ENCODE measurements at regions not wholly inside any gene's neighbourhood (a gene's known extent, or its start where the extent isn't known, plus 50 kb on each side); places are given as distances from the start of the nearest gene placed in this dataset.
A peak's percentile ranks its signal among the peaks of the same experiment; 100 is the strongest.

DNA sequence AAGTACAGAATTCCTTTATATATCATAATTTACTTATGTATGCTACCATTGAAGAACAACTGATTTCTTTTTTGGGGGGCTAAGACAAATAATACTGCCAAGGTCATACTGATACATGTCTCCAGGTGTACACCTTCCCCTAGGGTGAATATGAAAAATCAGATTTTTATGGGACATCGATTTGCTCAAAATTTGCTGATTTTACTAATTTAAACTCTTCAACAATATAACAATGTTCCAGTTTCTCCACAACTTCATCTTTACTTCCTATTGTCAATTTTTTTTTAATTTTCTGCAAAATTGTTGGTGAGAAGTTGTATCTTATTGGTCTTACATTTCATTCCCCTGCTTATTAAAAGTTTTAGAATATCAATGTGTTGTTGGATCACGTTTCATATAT is 495.4 kb upstream of the MANEA start:
- no peak overlapping the region for H3K27ac ChIP-seq (ENCODE audit: extremely low read length, insufficient read depth, low read length)
- TF ChIP-seq MAFF (IDR thresholded peaks at IDR 0.05; ENCODE audit: low read depth, low read length) (peak; percentile 57), MAFK (conservative IDR thresholded peaks at IDR 0.05 in 1 of 2, IDR thresholded peaks at IDR 0.05 in 1 of 2; ENCODE audit: low read length in 2 of 2) (peak; percentile 65), ZNF207 (IDR thresholded peaks at IDR 0.05; ENCODE audit: borderline replicate concordance) (no peak)
- TF ChIP-seq, protein P1, sequence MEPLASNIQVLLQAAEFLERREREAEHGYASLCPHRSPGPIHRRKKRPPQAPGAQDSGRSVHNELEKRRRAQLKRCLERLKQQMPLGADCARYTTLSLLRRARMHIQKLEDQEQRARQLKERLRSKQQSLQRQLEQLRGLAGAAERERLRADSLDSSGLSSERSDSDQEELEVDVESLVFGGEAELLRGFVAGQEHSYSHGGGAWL (CRISPR knock-in tag; IDR thresholded peaks at IDR 0.05) = no peak
- no peaks in the 10 kb centered on the region for H3K79me2 ChIP-seq (ENCODE audit: insufficient read depth, low read length)
- H2AFZ ChIP-seq (ENCODE audit: low read length) = no peak overlapping the region
- no peak overlapping the region for H3K4me2 ChIP-seq (ENCODE audit: low read depth, low read length)
- no peak for FAIRE-seq
- no peaks in the 10 kb centered on the region for H3K4me1 ChIP-seq (ENCODE audit: insufficient read depth, low read length)
- H3K9ac ChIP-seq (ENCODE audit: insufficient read depth, low read depth, low read length) = no peak overlapping the region
- H4K20me1 ChIP-seq (ENCODE audit: insufficient read depth, low read length) = no peaks in the 10 kb centered on the region
- DNase-seq (ENCODE audit: low spot score) = no peak
- intact Hi-C loops (cut with micrococcal nuclease; ENCODE audit: unreplicated experiment) = no loop called here
- H3K9me3 ChIP-seq (ENCODE audit: low read length) = no peaks in the 10 kb centered on the region
- ATAC-seq = no peak
- in situ Hi-C loops (cut with HindIII; ENCODE audit: extremely low pct_ligation_motif_present, low pct_unique_long_range_greater_than_20kb) = no loop called here
- no peaks in the 10 kb centered on the region for H3K36me3 ChIP-seq (replicated peaks in 1 of 2; ENCODE audit: control insufficient read depth in 1 of 2, insufficient read depth in 2 of 2, low read length in 2 of 2)
- WGBS (ENCODE audit: low lambda C conversion rate) = 0% methylated on average over 2 of the region's 2 CpGs
- no peak overlapping the region for H3K4me3 ChIP-seq (replicated peaks in 1 of 3; ENCODE audit: insufficient read depth in 1 of 3, low read depth in 2 of 3, low read length in 3 of 3)
- no peaks in the 10 kb centered on the region for H3K27me3 ChIP-seq (ENCODE audit: control insufficient read depth in 1 of 2, insufficient read depth in 2 of 2, low read length in 2 of 2)
- ChIA-PET POLR2A (no interaction called here), CTCF (ENCODE audit: low intra/inter-chr PET ratio, low total read pairs) (no interaction called here)
- BruUV-seq (replicated peaks) = no TSS peak

DNA sequence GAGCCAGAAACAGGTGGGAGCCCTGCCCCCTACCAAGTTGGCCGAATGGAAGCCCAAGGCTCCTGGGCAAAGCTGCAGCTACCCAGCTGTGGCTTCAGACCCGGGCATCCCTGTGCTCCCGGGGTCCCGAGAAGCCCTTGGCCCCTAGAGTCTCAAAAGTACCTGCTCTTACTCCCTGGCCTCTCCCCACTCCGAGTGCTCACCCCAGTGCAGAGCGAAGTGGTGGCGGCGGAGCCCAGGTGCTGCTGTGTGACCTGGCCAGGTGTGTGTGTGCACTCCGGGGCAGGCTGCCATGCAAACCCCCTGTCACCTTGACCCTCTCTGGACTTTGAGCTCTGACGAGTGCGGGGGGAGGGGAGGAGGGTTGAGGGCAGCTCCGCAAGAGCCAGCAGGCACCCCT is 493.8 kb upstream of the MANEA start:
- no peaks in the 10 kb centered on the region for H3K27me3 ChIP-seq (ENCODE audit: control insufficient read depth in 1 of 2, insufficient read depth in 2 of 2, low read length in 2 of 2)
- no TSS peak for BruUV-seq (replicated peaks)
- no peak overlapping the region for H2AFZ ChIP-seq (ENCODE audit: low read length)
- ChIA-PET POLR2A (no interaction called here), CTCF (ENCODE audit: low intra/inter-chr PET ratio, low total read pairs) (no interaction called here)
- H3K4me3 ChIP-seq (replicated peaks in 1 of 3; ENCODE audit: insufficient read depth in 1 of 3, low read depth in 2 of 3, low read length in 3 of 3) = no peak overlapping the region
- H3K4me1 ChIP-seq (ENCODE audit: insufficient read depth, low read length) = no peaks in the 10 kb centered on the region
- FAIRE-seq (no peak), ATAC-seq (peak; percentile 50), DNase-seq (ENCODE audit: low spot score) (no peak)
- TF ChIP-seq DR1 (CRISPR knock-in tag; IDR thresholded peaks at IDR 0.05) (no peak), HNF4A (CRISPR knock-in tag; IDR thresholded peaks at IDR 0.05) (peak; percentile 11; the same call in 1 of the 2 replicates)
- no peaks in the 10 kb centered on the region for H4K20me1 ChIP-seq (ENCODE audit: insufficient read depth, low read length)
- in situ Hi-C loops (cut with HindIII; ENCODE audit: extremely low pct_ligation_motif_present, low pct_unique_long_range_greater_than_20kb) (no loop called here), intact Hi-C loops (cut with micrococcal nuclease; ENCODE audit: unreplicated experiment) (no loop called here)
- H3K4me2 ChIP-seq (ENCODE audit: low read depth, low read length) = no peak overlapping the region
- H3K79me2 ChIP-seq (ENCODE audit: insufficient read depth, low read length) = no peaks in the 10 kb centered on the region
- no peaks in the 10 kb centered on the region for H3K36me3 ChIP-seq (replicated peaks in 1 of 2; ENCODE audit: control insufficient read depth in 1 of 2, insufficient read depth in 2 of 2, low read length in 2 of 2)
- no peak overlapping the region for H3K9ac ChIP-seq (ENCODE audit: insufficient read depth, low read depth, low read length)
- H3K9me3 ChIP-seq (ENCODE audit: low read length) = no peaks in the 10 kb centered on the region
- no peak overlapping the region for H3K27ac ChIP-seq (ENCODE audit: extremely low read length, insufficient read depth, low read length)
- WGBS (ENCODE audit: low lambda C conversion rate) = 7% methylated on average over 6 of the region's 12 CpGs
